Superior temporal gyrus (tissue), 1 donor: ENCODE measurements at regions not wholly inside any gene's neighbourhood (a gene's known extent, or its start where the extent isn't known, plus 50 kb on each side); places are given as distances from the start of the nearest gene placed in this dataset.
"Not testable (repeated sequence)": the region's sequence is repeated elsewhere in the genome, so short reads cannot be mapped to it uniquely, and the experiment has no call there.

Experiments
- DNase-seq: peaks from one replicate; pipeline ENCODE4 v3.0.0-alpha.2; 2016; ENCODE audit errors: extremely low spot score

DNA sequence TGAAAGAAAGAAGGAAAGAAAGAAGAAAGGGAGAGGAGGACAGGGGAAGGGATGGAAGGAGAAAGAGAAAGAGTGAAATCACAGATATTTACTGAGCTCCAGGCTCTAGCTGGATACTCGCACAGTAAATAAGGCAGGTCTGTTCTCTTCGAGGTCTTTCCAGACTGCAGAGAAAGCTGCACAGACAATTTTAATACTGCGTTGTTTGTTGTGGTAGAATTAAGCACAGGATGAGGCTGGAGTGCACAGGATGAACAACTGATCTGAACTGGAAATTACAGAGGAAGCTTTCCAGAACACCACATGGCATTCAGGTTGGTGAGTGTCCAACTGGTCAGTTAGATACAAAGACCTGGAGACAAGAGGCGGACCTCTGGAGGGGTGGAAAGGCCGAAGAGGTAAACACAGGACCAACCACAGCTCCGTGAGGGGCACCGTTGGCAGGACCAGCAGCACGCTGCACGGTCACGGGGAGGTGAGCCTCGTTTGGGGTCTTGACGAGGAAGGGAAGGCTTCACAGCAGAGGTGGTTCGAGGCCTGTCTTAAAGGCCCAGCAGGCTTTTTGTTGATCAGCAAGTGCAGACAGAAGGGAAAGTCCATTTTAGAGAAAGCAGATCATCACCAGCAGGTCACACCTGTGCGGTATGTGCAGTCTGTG, 121.7 kb downstream of the ATP6V0E2 start:
- DNase-seq = not testable (repeated sequence)

DNA sequence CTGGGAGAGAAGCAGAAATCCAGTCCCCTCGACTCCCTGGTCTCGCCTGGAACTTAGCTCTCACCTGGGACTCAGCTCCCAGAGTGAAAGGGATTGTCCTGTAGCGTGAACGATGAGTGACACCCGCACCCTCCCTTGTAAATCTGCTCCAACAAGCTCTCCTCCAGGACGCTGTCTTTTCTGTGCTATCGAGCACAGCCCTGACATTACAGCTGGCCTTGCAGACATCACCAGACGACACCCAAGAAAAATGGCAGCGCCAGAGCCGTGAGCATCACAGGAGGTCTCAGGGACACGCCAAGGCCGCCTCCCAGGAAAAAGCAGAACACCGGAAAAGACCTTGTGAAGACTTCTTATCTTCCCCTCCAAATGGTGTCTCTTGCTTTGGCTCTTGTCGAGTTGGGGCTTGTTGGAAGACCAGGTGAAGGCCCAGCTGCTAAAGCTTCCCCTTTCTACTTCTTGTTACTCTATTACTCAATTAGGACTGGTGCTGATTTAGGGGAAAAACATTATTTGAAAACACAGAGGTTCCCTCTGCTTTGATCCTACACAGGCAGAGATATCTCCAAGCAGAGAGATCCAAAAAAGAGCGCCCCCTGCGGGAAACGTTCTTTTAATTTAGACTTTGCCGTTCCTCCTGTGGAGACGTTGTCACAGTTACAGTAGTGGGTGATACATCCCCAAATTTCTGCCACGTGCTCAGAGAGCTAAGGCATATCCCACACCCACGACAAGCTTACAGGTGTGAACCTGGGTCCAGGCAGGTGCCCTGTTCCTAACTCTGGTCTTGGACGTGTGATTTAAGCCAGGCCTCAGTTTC, 127.2 kb downstream of the ATP6V0E2 start:
- DNase-seq = not testable (repeated sequence)

DNA sequence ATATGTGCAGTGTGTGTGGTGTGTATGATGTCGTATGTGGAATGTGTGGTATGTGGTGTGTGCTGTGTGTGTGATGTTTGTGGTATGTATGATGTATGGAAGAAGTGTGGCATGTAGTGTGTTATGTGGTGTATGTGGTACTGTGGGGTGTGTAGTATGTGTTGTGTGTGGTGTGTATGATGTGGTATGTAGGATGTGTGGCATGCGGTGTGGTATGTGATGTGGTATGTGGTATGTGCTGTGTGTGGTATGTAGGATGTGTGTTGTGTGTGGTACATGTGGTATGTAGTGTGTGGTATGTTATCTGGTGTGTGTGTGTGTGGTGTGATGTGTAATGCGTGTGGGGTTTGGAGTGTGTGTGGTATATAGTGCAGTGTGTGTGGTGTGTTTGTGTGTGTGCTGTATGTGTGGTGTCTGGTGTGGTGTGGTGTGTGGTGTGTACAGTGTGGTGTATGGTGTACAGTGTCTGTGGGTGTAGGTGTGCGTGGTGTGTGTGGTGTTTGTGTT, 129.6 kb downstream of the ATP6V0E2 start:
- no peak for DNase-seq

DNA sequence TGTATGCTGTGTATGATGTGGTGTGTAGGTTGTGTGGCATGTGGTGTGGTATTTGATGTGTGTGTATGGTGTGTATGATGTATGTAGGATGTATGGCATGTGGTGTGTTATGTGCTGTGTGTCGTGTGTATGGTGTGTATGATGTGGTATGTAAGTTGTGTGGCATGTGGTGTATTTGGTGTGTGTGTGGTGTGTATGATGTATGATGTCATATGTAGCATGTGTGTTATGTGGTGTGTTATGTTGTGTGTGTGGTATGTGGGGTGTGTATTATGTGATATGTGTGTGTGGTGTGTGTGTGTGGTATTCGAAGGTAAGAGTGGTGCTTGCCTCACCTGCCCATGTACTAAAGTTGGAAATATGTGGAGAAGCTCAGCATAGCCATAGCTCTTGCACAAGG, 130.2 kb downstream of the ATP6V0E2 start:
- DNase-seq = not testable (repeated sequence)

DNA sequence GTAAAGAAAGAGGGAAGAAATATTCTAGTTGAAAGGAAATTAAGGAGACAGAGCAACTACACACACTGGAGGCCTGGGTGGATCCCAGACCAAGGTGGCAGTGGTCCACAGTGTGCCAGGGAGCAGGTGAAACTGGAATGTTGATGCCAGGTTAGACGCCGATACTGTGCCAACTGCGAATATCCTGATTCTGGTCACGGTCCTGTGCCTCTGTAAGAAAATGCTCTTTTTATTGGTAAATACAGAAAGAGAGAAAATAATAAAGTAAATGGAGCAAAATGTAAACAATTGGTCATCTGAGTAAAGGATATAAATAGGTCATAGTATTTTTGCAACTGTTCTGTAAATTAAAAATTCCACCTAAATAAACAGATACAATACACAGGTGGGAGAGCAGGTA, 131.1 kb downstream of the ATP6V0E2 start:
- not testable (repeated sequence) for DNase-seq

DNA sequence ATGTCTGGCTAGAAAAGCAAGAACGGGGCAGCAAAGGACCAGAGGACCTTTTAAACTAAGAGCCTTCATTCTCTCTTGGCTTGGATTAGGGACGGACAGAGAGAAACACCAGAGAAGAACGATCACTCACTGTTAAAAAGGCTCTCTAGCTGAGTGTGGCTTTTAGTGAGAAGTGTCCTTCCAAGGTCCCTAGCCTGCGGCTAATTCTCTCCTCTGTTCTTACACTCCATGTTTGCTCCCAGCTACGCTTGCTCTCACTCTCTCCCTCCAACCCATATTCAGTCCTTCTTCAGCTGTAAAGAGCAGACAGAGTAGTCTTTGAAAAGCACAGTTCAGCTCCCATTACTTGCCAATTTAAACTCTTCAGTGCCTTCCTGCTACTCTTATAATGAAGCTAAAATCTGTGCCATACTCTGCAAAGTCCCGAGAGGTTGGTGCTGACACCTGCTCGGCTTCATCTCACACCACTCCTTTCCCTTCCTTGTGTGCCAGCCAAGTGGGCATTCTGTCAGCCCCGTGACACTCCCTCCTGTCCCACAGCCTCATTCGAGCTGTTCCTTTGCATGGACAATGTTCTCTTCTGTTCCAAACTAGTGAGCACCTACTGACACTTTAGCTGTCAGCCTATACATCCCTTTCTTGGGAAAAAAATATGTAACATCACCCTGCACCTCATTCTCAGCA, 136.0 kb downstream of the ATP6V0E2 start:
- not testable (repeated sequence) for DNase-seq

DNA sequence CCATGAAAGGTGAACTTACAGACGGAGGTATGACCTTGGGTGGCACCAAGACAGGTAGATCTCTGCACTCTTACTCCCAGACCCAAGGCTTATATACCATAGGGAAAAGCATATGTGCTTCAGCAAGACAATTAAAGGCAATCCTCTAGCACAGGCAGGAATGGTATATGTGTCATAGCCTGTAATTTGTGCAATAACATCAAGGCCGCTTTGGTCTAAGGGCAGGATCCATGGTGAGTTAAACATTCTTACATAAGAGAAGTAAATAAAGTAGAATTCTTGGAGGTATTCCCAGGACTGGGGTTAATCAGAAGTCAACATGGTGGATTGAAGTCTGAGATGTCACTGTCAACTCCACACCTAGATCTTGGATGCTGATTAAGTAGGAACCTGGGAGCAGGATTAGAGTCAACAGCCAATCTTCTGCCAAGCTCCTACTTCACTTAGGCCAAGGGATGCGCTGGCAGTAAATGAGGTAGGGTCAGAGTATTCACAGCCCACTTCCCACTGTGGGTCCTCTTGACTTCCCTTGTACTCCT, 143.0 kb downstream of the ATP6V0E2 start:
- not testable (repeated sequence) for DNase-seq

DNA sequence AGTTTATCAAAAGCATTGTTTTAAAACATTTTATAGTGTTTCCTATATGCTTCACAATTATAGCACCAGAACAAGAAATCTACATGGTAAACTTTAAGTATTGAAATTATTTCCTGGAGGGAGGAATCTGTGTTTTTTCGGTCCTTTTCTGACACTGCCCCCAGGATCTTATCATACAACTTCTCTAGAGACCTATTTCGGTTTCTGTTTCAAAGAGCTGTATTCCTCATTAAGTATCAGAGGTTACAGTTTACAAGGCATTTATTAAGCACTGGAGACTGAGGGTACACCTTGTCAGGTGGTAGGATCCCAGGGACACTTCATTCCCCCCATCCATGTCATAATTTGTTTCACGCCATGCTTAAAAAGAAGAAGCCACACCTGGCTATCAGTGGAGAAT, 146.4 kb downstream of the ATP6V0E2 start:
- DNase-seq = not testable (repeated sequence)

DNA sequence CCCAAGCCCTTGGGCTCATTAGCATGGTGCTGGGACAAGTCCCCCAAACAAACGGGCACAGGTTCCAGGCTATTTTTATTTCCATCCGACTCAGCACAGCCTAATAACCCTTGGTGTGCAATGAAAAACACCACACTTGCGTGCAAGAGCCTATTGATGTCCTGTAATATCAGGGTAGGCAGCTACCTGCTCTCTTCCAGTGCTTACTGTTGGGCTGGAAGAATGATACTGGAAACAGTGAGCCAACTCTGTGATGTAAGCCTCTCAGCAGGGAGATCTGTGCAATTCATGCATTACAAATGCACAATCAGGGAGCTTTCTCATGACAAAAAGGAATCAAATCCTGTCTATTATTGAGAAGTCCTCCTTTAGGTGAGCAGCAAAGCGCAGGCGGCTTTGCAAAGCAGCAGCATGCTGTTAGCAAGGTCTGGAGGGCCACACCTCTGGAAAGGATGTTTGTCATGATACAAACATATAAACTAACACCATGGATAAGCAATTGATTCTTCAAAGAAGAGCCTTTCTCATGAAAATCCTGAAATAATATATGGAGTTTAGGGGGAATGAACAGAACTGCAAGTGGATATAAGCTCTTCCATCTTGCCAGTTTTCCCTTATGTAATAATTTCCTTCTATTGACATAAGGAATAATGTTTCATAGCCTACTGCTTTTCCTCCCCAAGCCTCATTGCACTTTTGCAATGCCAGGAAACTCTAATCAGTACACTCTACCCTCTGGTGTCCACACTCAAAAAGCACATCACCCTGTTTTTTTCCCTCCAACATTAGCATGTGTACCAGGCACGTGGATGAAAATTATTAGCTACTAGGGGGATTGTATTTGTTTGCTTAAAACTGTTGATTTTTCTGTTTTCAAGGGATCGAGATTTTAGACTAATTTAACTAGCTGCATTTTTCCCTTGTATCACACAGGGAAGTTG, 151.1 kb downstream of the ATP6V0E2 start:
- not testable (repeated sequence) for DNase-seq

DNA sequence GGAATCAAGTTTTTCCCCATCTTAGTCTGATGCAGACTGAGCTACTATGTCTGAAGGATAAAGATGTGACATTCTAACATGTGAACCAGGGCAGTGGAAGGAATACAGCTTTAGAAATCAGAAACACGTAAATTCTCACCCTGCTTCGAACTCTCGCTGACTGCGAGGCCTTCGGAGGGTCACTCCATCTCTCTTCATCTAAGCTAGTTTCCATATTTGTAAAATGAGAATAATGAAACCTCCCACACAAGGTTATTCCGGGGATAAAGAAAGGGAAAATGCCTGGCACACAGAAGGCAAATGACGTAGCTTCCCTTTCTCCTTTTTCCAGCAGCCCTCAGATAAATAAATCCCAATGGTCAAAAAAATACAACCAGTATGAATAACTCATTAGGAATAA, 152.0 kb downstream of the ATP6V0E2 start:
- not testable (repeated sequence) for DNase-seq

DNA sequence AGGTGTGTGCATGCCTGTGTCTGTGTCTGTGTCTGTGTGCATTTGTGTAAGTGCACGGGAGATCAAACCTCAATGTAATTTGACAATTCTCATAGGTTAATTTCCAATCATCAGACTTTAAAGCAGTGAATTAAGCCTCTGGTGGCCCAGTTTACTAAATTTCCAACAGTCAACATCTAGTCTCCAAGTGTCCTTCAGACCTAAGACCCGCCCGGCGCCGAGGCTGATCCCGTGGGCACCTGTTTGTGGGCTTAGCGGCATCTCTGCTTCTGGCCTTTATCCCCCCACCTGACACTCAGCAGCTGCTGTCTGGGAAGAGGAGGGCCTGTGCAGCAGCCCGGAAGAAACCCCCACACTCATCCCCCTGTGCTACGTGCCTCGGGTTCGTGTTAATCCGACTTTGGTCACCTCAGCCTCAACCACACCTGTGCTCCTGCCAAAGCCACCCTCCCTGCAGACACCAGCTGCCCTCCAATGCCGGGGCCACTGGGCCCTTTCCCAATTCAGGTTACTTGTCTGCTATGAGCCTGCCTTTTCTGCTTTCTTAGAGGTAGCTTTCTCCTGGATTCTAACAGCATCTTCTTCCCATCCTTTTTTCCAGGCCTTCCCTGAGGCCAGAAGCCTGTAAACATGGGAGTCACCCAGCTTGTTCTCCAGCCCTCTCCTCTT, 154.7 kb downstream of the ATP6V0E2 start:
- DNase-seq = not testable (repeated sequence)

DNA sequence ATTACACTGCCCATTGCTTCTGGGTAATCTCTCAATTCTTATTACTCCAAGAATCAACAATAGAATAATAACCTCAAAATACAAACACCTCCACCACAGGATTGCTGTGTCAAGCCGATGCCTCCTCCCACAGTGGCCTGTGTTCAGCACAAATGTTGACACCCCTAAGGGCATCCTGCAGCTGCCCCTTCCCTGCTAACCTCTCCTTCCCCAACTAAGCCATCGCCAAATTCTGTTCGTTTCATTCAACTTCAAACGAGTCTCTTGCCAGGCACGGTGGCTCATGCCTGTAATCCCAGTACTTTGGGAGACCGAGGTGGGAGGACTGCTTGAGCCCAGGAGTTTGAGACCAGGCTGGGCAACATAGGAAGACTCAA, 155.2 kb downstream of the ATP6V0E2 start:
- DNase-seq = not testable (repeated sequence)

DNA sequence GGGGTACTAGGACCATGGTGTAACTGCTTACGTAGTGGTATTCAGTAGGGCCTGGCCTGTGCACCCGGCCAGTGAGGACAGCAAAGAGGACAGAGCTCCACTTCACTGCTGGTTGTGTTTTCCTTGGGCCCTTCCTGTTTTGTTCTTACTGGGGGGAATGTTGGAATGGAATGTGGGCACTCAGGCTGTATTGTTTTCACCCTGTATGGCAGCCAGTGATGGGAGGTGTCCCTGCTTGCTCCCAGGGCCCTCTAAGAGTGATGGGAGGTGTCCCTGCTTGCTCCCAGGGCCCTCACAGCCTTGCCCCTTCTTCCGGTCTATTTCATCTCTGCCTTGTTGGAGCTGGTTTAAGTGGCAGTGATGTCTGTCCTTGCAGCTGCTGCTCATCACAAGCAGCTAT, 158.0 kb downstream of the ATP6V0E2 start:
- DNase-seq = not testable (repeated sequence)

DNA sequence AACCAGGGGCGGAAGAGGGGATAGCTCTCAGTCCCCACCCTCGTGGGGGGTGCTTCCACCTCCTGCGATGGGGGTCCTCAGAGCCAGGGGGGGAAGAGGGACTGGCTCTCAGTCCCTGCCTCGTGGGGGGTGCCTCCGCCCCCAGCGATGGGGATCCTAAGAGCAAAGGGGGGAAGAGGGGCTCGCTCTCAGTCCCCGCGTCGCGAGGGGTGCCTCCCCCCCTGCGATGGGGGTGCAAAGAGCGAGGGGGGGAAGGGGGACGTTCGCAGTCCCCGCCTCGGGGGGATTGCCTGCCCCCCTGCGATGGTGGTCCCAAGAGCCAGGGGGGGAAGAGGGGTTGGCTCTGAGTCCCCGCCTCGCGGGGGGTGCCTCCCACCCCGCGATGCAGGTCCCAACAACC, 159.9 kb downstream of the ATP6V0E2 start:
- DNase-seq = not testable (repeated sequence)

DNA sequence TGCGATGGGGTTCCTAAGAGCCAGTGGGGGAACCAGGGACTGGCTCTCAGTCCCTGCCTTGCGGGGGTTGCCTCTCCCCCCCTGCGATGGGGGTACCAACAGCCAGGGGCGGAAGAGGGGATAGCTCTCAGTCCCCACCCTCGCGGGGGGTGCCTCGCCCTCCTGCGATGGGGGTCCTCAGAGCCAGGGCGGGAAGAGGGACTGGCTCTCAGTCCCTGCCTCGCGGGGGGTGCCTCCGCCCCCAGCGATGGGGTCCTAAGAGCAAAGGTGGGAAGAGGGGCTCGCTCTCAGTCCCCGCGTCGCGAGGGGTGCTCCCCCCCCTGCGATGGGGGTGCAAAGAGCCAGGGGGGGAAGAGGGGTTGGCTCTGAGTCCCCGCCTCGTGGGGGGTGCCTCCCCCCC, 162.0 kb downstream of the ATP6V0E2 start:
- DNase-seq = not testable (repeated sequence)

DNA sequence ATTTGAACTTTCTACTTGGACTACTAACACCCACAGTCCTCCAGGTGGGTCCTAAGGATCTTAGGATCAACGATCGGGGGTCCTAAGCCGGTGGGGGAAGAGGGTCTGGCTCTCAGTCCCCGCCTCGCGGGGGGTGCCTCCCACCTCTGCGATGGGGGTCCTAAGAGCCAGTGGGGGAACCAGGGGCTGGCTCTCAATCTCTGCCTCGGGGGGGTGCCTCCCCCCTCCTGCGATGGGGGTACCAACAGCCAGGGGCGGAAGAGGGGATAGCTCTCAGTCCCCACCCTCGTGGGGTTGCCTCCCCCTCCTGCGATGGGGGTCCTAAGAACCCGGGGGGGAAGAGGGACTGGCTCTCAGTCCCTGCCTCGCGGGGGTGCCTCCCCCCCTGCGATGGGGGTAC, 165.3 kb downstream of the ATP6V0E2 start:
- DNase-seq = not testable (repeated sequence)

DNA sequence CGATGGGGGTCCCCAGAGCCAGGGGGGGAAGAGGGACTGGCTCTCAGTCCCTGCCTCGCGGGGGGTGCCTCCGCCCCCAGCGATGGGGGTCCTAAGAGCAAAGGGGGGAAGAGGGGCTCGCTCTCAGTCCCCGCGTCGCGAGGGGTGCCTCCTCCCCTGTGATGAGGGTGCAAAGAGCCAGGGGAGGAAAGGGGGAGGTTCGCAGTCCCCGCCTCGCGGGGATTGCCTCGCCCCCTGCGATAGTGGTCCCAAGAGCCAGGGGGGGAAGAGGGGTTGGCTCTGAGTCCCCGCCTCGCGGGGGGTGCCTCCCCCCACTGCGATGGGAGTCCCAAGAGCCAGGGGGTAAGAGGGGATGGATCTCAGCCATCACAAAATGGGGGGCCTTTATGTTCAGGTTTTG, 168.5 kb downstream of the ATP6V0E2 start:
- DNase-seq = not testable (repeated sequence)

DNA sequence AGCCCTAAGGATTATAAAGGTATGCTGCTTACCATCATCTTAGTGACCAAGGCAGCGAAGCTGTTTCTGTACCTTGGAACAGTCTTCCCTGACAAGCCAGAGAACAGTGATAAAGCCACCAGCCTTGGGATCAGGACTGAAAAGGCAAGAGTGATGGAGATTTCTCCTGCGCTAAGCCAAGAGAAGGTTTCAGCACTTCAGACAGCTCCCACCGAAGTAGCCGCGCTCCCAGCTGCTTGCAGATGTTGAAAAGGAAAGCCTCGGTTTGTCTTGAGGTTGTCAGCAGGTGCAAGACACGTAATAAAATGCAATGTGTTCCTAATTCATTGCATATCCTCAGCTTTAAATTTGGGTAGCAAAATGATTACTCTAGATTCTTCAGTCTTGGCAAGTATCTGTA, 171.0 kb downstream of the ATP6V0E2 start:
- DNase-seq = not testable (repeated sequence)

DNA sequence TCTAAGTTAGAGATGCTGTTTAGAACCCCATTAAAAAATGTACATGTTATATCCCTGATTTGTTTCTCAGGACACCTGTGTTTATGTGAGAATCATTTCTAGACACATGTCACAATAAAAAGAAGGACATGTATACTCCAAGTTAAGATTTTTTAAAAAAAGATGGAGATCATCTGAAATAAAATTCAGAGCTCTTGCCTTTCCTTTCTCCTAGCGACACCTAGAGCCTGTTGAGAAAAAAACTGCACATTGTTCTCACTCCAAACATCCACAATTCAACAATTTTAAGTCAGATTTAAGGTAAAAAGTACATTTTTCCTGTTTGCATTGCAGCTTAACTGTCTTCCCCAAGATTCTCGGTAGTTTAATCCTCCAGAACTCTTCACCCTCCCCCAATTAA, 171.8 kb downstream of the ATP6V0E2 start:
- not testable (repeated sequence) for DNase-seq
